Calu3 (cell line): ENCODE measurements at regions not wholly inside any gene's neighbourhood (a gene's known extent, or its start where the extent isn't known, plus 50 kb on each side); places are given as distances from the start of the nearest gene placed in this dataset.

Source experiments
- BruUV-seq: library from RNA; stranded (reverse); fragments of 400-500 nt; replicated peaks from 2 replicates; lab custom pipeline; 2021; lab: Mats Ljungman, UMichigan
- CTCF ChIA-PET: fragments of 300-600 bp; sonication (Branson Sonifier 250); formaldehyde crosslinking; loops from one replicate; lab custom pipeline; 2022; ENCODE audit warnings: antibody characterized with exemption; lab: Charles Lee
- DNase-seq: peaks from one replicate; pipeline ENCODE4 v3.0.0; 2022
- H3K27ac Mint-ChIP-seq: one replicate; pipeline ENCODE4 v1.8.0; 2022; ENCODE audit warnings: mixed read lengths; ENCODE audit not compliant: unreplicated experiment
- H3K27me3 Mint-ChIP-seq: one replicate; pipeline ENCODE4 v1.8.0; 2022; ENCODE audit warnings: mixed read lengths; ENCODE audit not compliant: unreplicated experiment
- H3K36me3 Mint-ChIP-seq: one replicate; pipeline ENCODE4 v1.8.0; 2022; ENCODE audit warnings: mild to moderate bottlenecking, moderate library complexity, mixed read lengths; ENCODE audit not compliant: insufficient read depth, unreplicated experiment
- H3K4me1 Mint-ChIP-seq: one replicate; pipeline ENCODE4 v1.8.0; 2022; ENCODE audit warnings: mild to moderate bottlenecking, low read depth, mixed read lengths; ENCODE audit not compliant: unreplicated experiment
- H3K4me3 Mint-ChIP-seq: one replicate; pipeline ENCODE4 v1.8.0; 2022; ENCODE audit warnings: mild to moderate bottlenecking, low read depth, moderate library complexity, mixed read lengths; ENCODE audit not compliant: unreplicated experiment
- H3K9me3 Mint-ChIP-seq: one replicate; pipeline ENCODE4 v1.8.0; 2022; ENCODE audit warnings: low read depth, mixed read lengths; ENCODE audit not compliant: unreplicated experiment
- intact Hi-C: fragments of 100-400 bp; cut with micrococcal nuclease; formaldehyde crosslinking; loops from one replicate; pipeline ENCODE4 v1.10.0; 2022; ENCODE audit not compliant: unreplicated experiment
- TF ChIP-seq, protein P1 (sequence below): fragments of 200-600 bp; IDR thresholded peaks from one replicate; pipeline ENCODE4 v1.8.0; 2022; ENCODE audit warnings: antibody characterized with exemption; ENCODE audit not compliant: unreplicated experiment

DNA sequence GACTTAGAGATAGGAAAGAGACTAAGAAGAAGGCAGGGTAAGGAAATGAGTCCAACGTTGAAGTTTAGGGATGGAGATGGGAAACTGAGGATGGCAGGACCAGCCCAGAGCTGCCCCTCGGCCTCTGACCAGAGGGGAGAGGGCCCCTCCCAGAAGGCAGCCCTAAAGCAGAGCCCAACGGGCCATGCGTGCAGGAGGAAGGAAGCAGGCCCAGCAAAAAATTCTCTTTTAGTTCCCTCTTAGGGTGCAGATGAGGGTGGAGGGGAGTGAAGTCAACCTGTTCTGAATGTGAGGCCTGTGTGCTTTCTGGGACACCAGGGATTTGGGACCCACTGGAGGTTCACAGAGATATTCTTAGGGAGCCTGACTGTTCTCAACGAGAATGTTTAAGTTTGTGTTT lies 225.4 kb downstream of the RHOU start:
- no peaks in the 10 kb centered on the region for H3K36me3 Mint-ChIP-seq
- no TSS peak for BruUV-seq
- no peak overlapping the region for H3K4me3 Mint-ChIP-seq
- H3K9me3 Mint-ChIP-seq, result no peaks in the 10 kb centered on the region
- no peak overlapping the region for H3K27ac Mint-ChIP-seq
- TF ChIP-seq, protein P1, sequence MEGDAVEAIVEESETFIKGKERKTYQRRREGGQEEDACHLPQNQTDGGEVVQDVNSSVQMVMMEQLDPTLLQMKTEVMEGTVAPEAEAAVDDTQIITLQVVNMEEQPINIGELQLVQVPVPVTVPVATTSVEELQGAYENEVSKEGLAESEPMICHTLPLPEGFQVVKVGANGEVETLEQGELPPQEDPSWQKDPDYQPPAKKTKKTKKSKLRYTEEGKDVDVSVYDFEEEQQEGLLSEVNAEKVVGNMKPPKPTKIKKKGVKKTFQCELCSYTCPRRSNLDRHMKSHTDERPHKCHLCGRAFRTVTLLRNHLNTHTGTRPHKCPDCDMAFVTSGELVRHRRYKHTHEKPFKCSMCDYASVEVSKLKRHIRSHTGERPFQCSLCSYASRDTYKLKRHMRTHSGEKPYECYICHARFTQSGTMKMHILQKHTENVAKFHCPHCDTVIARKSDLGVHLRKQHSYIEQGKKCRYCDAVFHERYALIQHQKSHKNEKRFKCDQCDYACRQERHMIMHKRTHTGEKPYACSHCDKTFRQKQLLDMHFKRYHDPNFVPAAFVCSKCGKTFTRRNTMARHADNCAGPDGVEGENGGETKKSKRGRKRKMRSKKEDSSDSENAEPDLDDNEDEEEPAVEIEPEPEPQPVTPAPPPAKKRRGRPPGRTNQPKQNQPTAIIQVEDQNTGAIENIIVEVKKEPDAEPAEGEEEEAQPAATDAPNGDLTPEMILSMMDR, result no peak
- H3K4me1 Mint-ChIP-seq, result peaks cover 17% of the 10 kb centered on the region
- no peaks in the 10 kb centered on the region for H3K27me3 Mint-ChIP-seq
- intact Hi-C loops, result no loop called here
- CTCF ChIA-PET, result no interaction called here
- DNase-seq, result no peak

DNA sequence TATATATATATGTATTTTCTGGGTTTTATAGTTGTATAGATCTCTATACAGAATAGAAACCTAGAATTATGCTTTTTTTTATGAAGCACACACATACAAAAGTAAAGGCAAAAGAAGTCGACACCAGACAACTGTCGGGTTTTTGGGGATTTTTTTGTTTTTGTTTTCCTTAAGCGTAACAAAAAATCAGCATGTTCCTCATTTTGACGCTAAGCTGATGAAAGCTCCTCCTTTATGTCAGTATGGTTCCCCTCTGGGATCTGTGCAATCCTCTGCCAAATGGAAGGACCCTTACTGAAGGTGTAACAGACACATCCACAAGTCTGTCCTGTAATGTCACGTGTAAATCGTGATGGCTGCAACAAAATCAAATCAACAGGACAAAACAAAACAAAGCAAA lies 226.2 kb downstream of the RHOU start:
- intact Hi-C loops, result no loop called here
- CTCF ChIA-PET, result no interaction called here
- no peak overlapping the region for H3K27ac Mint-ChIP-seq
- DNase-seq, result no peak
- no peaks in the 10 kb centered on the region for H3K36me3 Mint-ChIP-seq
- H3K4me3 Mint-ChIP-seq, result no peak overlapping the region
- TF ChIP-seq, protein P1, result no peak
- no TSS peak for BruUV-seq
- no peaks in the 10 kb centered on the region for H3K27me3 Mint-ChIP-seq
- H3K4me1 Mint-ChIP-seq, result peaks cover 17% of the 10 kb centered on the region
- no peaks in the 10 kb centered on the region for H3K9me3 Mint-ChIP-seq

DNA sequence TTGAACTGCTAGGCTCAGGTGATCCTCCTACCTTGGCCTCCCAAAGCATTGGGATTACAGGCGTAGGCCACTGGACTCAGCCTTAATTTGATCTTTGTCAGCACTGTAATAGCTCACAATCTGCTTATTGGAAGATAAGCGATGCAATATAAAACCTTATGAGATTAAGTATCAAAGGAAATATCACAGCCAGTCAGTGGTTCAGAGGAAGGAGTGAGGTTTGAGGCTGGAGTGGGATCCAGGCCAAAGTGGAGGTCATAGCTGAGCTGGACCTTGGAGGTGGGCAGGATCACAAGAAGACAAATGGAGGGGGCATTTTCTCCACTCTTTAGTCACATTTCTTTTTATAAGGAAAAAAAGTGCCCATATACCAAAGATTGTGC lies 228.5 kb downstream of the RHOU start:
- H3K9me3 Mint-ChIP-seq, result no peaks in the 10 kb centered on the region
- no peaks in the 10 kb centered on the region for H3K27me3 Mint-ChIP-seq
- no peak for DNase-seq
- no peaks in the 10 kb centered on the region for H3K36me3 Mint-ChIP-seq
- intact Hi-C loops, result no loop called here
- no peak overlapping the region for H3K4me3 Mint-ChIP-seq
- TF ChIP-seq, protein P1, result no peak
- CTCF ChIA-PET, result interaction anchor here (0.7 to 1.1 kb wide), 4 partner anchors 18 to 234 kb away, joined by 3 to 4 read pairs (median 3); no protein-coding TSS in a partner anchor
- H3K27ac Mint-ChIP-seq, result peak overlapping the region; percentile 73
- peaks cover 17% of the 10 kb centered on the region for H3K4me1 Mint-ChIP-seq
- no TSS peak for BruUV-seq

DNA sequence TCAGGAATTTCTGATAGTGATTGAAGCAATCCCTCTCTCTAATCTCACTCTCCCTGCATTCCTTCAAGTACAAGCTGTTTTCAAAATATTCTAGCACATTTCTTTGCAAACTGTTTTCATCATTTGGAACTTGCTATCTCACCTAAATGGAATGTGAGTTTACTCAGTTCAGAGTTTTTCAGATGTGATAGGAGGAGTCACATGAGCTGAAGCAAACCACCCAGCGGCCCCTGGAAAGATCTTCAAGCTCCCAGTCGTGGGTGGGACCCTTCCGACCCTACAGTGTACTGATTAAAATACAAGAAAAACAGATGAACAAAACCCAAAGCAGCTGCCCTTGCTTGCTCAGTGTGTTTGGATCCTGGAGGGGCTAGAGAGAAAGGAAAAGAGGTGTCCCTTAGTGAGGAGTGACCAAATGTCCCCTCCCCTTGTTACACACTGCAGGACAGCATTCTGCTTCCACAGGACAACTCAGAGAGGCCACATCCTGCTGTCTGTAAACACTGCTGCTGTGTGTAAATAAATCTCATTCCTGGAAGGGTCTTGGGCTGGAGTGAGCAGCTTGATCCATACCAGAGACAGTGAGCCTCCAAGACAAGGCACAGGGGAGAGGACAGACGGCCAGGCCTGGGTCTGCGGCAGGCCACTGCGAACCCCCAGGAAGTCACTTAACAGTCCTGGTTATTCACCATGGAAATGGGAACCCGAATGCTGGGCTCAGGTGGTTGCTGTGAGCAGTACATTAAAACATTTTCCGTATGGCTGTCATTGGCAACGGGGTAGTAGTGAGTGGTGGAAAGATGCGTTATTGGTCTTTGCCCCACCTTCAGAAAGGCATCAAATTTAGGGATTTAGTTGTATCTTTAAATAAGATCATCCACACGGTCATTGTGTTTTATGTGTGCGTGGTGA lies 229.2 kb downstream of the RHOU start:
- no peak for DNase-seq
- H3K4me1 Mint-ChIP-seq, result peaks cover 17% of the 10 kb centered on the region
- CTCF ChIA-PET, result interaction anchor here (0.7 to 1.1 kb wide), 4 partner anchors 19 to 235 kb away, joined by 3 to 4 read pairs (median 3); no protein-coding TSS in a partner anchor
- no peak overlapping the region for H3K4me3 Mint-ChIP-seq
- BruUV-seq, result no TSS peak
- H3K36me3 Mint-ChIP-seq, result no peaks in the 10 kb centered on the region
- intact Hi-C loops, result no loop called here
- H3K9me3 Mint-ChIP-seq, result no peaks in the 10 kb centered on the region
- peak overlapping the region; percentile 73 for H3K27ac Mint-ChIP-seq
- TF ChIP-seq, protein P1, result no peak
- H3K27me3 Mint-ChIP-seq, result no peaks in the 10 kb centered on the region
